ENCODE measurements at regions not wholly inside any gene's neighbourhood (a gene's known extent, or its start where the extent isn't known, plus 50 kb on each side); places are given as distances from the start of the nearest gene placed in this dataset.
A peak's percentile ranks its signal among the peaks of the same experiment; 100 is the strongest.
"Not testable (repeated sequence)": the region's sequence is repeated elsewhere in the genome, so short reads cannot be mapped to it uniquely, and the experiment has no call there.

- ChIA-PET CTCF (no interaction called here), POLR2A (interaction anchor here (1.0 to 1.2 kb wide), 2 partner anchors 17 to 306 kb away, joined by 3 read pairs; partner anchors contain the start of gene SBDS)
- DNase-seq (ENCODE audit: extremely low spot score), result no peak
- TF ChIP-seq CTCF (IDR thresholded peaks at IDR 0.05; ENCODE audit: control extremely low read depth, extremely low read depth, low read depth, missing control alignments), result no peak
Observed at GRCh38 chr7:67301667-67302066, 305.0 kb downstream of the TYW1 start.

GRCh38 chr7:67302113-67303039 is 305.7 kb downstream of the TYW1 start:
- CTCF ChIA-PET, result no interaction called here
- DNase-seq (ENCODE audit: extremely low spot score), result peak; percentile 96
- TF ChIP-seq CTCF (IDR thresholded peaks at IDR 0.05; ENCODE audit: control extremely low read depth, extremely low read depth, low read depth, missing control alignments), result peak; percentile 8

GRCh38 chr7:67304846-67305245 is 308.2 kb downstream of the TYW1 start:
- POLR2A ChIA-PET; DNase-seq (ENCODE audit: extremely low spot score); CTCF ChIA-PET: not testable (repeated sequence)

More at GRCh38 chr7:67302113-67303039, 305.7 kb downstream of the TYW1 start:
- POLR2A ChIA-PET, result interaction anchor here (0.7 to 1.2 kb wide), 3 partner anchors 16 to 307 kb away, joined by 3 read pairs; partner anchors contain the start of gene SBDS

- no peak for TF ChIP-seq CTCF (IDR thresholded peaks at IDR 0.05; ENCODE audit: control extremely low read depth, extremely low read depth, low read depth, missing control alignments)
- ChIA-PET CTCF (no interaction called here), POLR2A (no interaction called here)
- no peak for DNase-seq (ENCODE audit: extremely low spot score)
Observed at GRCh38 chr7:67306331-67306730, 309.7 kb downstream of the TYW1 start.

GRCh38 chr7:67309764-67310549 is 313.3 kb downstream of the TYW1 start:
- CTCF ChIA-PET, result interaction anchor here (1.2 kb wide), 1 partner anchor 48 kb away, joined by 3 read pairs; no protein-coding TSS in a partner anchor
- POLR2A ChIA-PET, result no interaction called here
- DNase-seq (ENCODE audit: extremely low spot score), result no peak
- TF ChIP-seq CTCF (IDR thresholded peaks at IDR 0.05; ENCODE audit: control extremely low read depth, extremely low read depth, low read depth, missing control alignments), result no peak

- CTCF ChIA-PET, result no interaction called here
- POLR2A ChIA-PET, result no interaction called here
- no peak for TF ChIP-seq CTCF (IDR thresholded peaks at IDR 0.05; ENCODE audit: control extremely low read depth, extremely low read depth, low read depth, missing control alignments)
- DNase-seq (ENCODE audit: extremely low spot score), result no peak
Observed at GRCh38 chr7:67311901-67312300, 315.3 kb downstream of the TYW1 start.
